ENCODE measurements at regions not wholly inside any gene's neighbourhood (a gene's known extent, or its start where the extent isn't known, plus 50 kb on each side); places are given as distances from the start of the nearest gene placed in this dataset.

GRCh38 chr2:120805011-120805410 lies 69.3 kb downstream of the GLI2 start:
- no peak overlapping the region for H3K9ac ChIP-seq (ENCODE audit: extremely low read depth, low read length, poor library complexity, severe bottlenecking)
- no peak for TF ChIP-seq CTCF (conservative IDR thresholded peaks at IDR 0.05)
- H3K4me3 Mint-ChIP-seq, result no peak overlapping the region
- H3K27me3 ChIP-seq (ENCODE audit: control insufficient read depth, insufficient read depth, low read length, poor library complexity, severe bottlenecking), result no peaks in the 10 kb centered on the region
- H3K27me3 Mint-ChIP-seq (ENCODE audit: insufficient read depth), result no peaks in the 10 kb centered on the region
- no peaks in the 10 kb centered on the region for H3K36me3 ChIP-seq (ENCODE audit: control insufficient read depth, insufficient read depth, low read length)
- no peaks in the 10 kb centered on the region for H3K9me3 Mint-ChIP-seq
- no peak overlapping the region for H3K4me3 ChIP-seq (ENCODE audit: low read length)
- H3K4me1 Mint-ChIP-seq, result peaks cover 19% of the 10 kb centered on the region
- H3K9me3 ChIP-seq (ENCODE audit: control insufficient read depth, low read length), result no peaks in the 10 kb centered on the region
- DNase-seq, result no peak
- no peak overlapping the region for H3K27ac ChIP-seq (ENCODE audit: low read depth, low read length)
- peaks cover 7% of the 10 kb centered on the region for H3K36me3 Mint-ChIP-seq (ENCODE audit: low read depth)
- 93 to 95% methylated on average over 13 of the region's 13 CpGs for WGBS, 2 experiments (ENCODE audit: insufficient coverage in 1 of 2, insufficient read length in 1 of 2)
- no peaks in the 10 kb centered on the region for H3K4me1 ChIP-seq (ENCODE audit: control insufficient read depth, insufficient read depth, low read length)
- H3K27ac Mint-ChIP-seq, result no peak overlapping the region

DNA sequence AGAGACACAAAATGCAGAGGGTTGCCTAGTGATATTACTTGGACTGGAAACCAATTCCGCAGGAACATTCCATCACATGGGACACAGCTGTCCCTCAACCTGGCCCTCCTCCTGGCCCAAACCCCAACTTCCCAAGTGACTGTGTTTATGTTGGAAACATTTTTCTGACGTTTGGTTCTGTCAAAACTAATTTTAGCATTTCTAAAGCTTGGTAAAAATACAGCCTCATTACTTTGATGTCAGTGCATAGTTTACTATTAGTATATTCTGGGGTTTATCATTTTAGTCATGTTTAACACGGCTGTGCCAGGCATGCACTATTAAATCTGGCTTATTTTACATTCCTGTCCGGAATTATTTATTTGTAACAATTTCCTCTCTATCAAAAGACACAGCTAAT lies 69.9 kb downstream of the GLI2 start:
- Mint-ChIP-seq H3K9me3 (no peaks in the 10 kb centered on the region), H3K36me3 (ENCODE audit: low read depth) (peaks cover 7% of the 10 kb centered on the region), H3K4me1 (peaks cover 19% of the 10 kb centered on the region), H3K4me3 (no peak overlapping the region), H3K27ac (no peak overlapping the region), H3K27me3 (ENCODE audit: insufficient read depth) (no peaks in the 10 kb centered on the region)
- H3K9ac ChIP-seq (ENCODE audit: extremely low read depth, low read length, poor library complexity, severe bottlenecking), result no peak overlapping the region
- H3K27me3 ChIP-seq (ENCODE audit: control insufficient read depth, insufficient read depth, low read length, poor library complexity, severe bottlenecking), result no peaks in the 10 kb centered on the region
- no peaks in the 10 kb centered on the region for H3K4me1 ChIP-seq (ENCODE audit: control insufficient read depth, insufficient read depth, low read length)
- H3K4me3 ChIP-seq (ENCODE audit: low read length), result no peak overlapping the region
- no peaks in the 10 kb centered on the region for H3K36me3 ChIP-seq (ENCODE audit: control insufficient read depth, insufficient read depth, low read length)
- no peaks in the 10 kb centered on the region for H3K9me3 ChIP-seq (ENCODE audit: control insufficient read depth, low read length)
- 91 to 100% methylated on average over 2 to 4 of the region's 4 CpGs for WGBS, 2 experiments (ENCODE audit: insufficient coverage in 1 of 2, insufficient read length in 1 of 2)
- no peak for TF ChIP-seq CTCF (conservative IDR thresholded peaks at IDR 0.05)
- H3K27ac ChIP-seq (ENCODE audit: low read depth, low read length), result no peak overlapping the region
- no peak for DNase-seq

DNA sequence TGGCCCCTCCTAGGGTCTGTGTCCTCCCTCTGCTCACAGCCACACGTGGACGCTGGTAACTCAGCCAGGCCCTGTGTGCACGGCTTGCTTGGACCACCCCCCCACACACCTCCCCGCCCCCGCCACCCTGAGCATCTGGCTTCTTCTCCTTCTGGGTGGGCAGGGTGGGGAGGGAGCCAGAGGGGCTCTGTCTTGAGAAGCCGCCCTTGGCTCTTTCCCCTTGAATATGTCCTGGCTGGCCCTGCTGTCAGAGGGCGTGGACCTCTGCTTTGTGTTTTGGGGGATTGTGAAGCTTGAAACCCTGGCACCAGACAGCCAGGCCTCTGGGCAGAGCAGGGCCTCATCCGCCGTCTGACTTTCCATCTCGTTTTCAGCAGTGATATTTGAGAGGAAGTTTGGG lies 72.1 kb downstream of the GLI2 start:
- Mint-ChIP-seq H3K36me3 (ENCODE audit: low read depth) (peaks cover 8% of the 10 kb centered on the region), H3K27me3 (ENCODE audit: insufficient read depth) (no peaks in the 10 kb centered on the region), H3K9me3 (no peaks in the 10 kb centered on the region), H3K4me1 (peaks cover 10% of the 10 kb centered on the region), H3K4me3 (no peak overlapping the region), H3K27ac (no peak overlapping the region)
- no peaks in the 10 kb centered on the region for H3K36me3 ChIP-seq (ENCODE audit: control insufficient read depth, insufficient read depth, low read length)
- no peak overlapping the region for H3K27ac ChIP-seq (ENCODE audit: low read depth, low read length)
- H3K9me3 ChIP-seq (ENCODE audit: control insufficient read depth, low read length), result no peaks in the 10 kb centered on the region
- no peak overlapping the region for H3K4me3 ChIP-seq (ENCODE audit: low read length)
- H3K9ac ChIP-seq (ENCODE audit: extremely low read depth, low read length, poor library complexity, severe bottlenecking), result no peak overlapping the region
- WGBS, 2 experiments (ENCODE audit: insufficient coverage in 1 of 2, insufficient read length in 1 of 2), result 91% methylated on average over 10 of the region's 10 CpGs; no CpG with 5 or more reads in 1 of the 2 experiments
- H3K4me1 ChIP-seq (ENCODE audit: control insufficient read depth, insufficient read depth, low read length), result no peaks in the 10 kb centered on the region
- TF ChIP-seq CTCF (conservative IDR thresholded peaks at IDR 0.05), result no peak
- H3K27me3 ChIP-seq (ENCODE audit: control insufficient read depth, insufficient read depth, low read length, poor library complexity, severe bottlenecking), result no peaks in the 10 kb centered on the region
- no peak for DNase-seq
